BJ (cell line): ENCODE measurements at regions not wholly inside any gene's neighbourhood (a gene's known extent, or its start where the extent isn't known, plus 50 kb on each side); places are given as distances from the start of the nearest gene placed in this dataset.

Experiments
- CTCF ChIA-PET: fragments of 350-600 bp; formaldehyde crosslinking; extraction: SDS; loops from one replicate; lab custom pipeline; 2021; ENCODE audit warnings: antibody characterized with exemption, inconsistent platforms; lab: Yijun Ruan, JAX
- POLR2A ChIA-PET: fragments of 300-600 bp; sonication (Branson Sonifier 250); formaldehyde crosslinking; extraction: SDS; loops from one replicate; lab custom pipeline; 2021; ENCODE audit warnings: antibody characterized with exemption; lab: Charles Lee
- DNase-seq: peaks from one replicate; pipeline ENCODE4 v3.0.0-alpha.2; 2011; ENCODE audit warnings: low read depth
- H3K27me3 ChIP-seq: 2 replicates; pipeline ENCODE4 v1.6.0; 2011; ENCODE audit warnings: low read length; ENCODE audit not compliant: control insufficient read depth, insufficient read depth
- H3K36me3 ChIP-seq: 2 replicates; pipeline ENCODE4 v1.5.1; 2011; ENCODE audit warnings: low read length; ENCODE audit not compliant: control insufficient read depth, insufficient read depth
- H3K4me3 ChIP-seq: 2 replicates; pipeline ENCODE4 v1.5.1; 2011; ENCODE audit warnings: low read depth, mild to moderate bottlenecking, control low read depth, low read length
- TF ChIP-seq, protein P1 (sequence below): IDR thresholded peaks from 2 replicates; pipeline ENCODE4 v1.5.1; 2011; ENCODE audit warnings: low read depth, mild to moderate bottlenecking, control low read depth, inconsistent platforms, low read length, moderate library complexity; ENCODE audit not compliant: insufficient read depth

DNA sequence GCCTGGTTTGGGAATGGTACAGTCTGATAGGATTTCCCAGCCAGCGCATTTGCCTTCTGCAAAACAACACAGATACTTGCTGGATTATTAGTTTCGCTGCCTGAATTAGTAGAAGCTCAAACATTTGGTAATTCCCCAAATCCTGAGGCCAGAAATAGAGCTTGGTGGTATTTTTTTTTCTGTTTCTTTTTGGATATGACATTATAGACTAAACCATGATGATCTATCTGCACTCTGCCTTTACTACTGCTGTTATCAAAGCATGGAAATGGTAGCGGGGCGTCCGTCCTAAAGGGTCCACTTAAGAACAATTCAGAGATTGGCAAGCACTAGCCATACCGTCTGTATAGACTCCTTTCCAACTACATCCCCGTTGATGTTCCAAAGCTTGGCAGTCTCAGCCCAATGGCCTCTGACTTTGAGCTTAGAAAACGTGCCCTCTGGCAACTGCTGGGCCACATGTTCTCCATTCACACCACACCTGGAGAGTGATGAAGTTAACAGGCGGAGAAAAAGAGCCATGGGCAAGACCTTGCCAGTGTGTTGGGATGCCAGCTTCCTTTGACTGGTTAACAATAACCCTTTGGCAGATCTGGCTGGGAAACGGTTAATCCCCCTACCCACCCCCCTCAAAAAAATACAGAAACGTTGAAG is 241.0 kb upstream of the NR2F2 start:
- Histone ChIP-seq H3K36me3 (no peaks in the 10 kb centered on the region), H3K27me3 (no peaks in the 10 kb centered on the region), H3K4me3 (no peak overlapping the region)
- ChIA-PET POLR2A (no interaction called here), CTCF (interaction anchor here (0.6 kb wide), 1 partner anchor 10 kb away, joined by 3 read pairs; no protein-coding TSS in a partner anchor)
- no peak for DNase-seq
- TF ChIP-seq, protein P1, sequence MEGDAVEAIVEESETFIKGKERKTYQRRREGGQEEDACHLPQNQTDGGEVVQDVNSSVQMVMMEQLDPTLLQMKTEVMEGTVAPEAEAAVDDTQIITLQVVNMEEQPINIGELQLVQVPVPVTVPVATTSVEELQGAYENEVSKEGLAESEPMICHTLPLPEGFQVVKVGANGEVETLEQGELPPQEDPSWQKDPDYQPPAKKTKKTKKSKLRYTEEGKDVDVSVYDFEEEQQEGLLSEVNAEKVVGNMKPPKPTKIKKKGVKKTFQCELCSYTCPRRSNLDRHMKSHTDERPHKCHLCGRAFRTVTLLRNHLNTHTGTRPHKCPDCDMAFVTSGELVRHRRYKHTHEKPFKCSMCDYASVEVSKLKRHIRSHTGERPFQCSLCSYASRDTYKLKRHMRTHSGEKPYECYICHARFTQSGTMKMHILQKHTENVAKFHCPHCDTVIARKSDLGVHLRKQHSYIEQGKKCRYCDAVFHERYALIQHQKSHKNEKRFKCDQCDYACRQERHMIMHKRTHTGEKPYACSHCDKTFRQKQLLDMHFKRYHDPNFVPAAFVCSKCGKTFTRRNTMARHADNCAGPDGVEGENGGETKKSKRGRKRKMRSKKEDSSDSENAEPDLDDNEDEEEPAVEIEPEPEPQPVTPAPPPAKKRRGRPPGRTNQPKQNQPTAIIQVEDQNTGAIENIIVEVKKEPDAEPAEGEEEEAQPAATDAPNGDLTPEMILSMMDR, result no peak

DNA sequence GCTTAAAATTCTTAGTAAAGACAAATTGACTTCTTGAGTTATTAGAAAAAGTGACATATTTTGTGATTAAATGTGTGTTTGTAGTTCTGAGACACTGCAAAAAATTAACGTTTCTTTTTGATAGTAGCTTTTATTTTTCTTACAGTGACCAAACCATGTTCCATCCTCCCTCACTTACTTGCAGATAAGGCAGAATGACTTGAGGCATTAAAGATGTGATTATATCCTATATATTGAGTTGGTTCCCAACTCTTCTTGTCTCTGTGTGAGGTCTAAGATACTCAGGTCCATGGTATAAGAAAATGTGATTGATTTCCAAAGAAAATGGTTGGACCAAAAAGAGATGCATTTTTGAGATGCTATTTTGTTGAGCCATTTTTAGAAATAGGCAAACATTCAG is 238.3 kb upstream of the NR2F2 start:
- Histone ChIP-seq H3K27me3 (no peaks in the 10 kb centered on the region), H3K36me3 (no peaks in the 10 kb centered on the region), H3K4me3 (no peak overlapping the region)
- ChIA-PET POLR2A (interaction anchor here (0.6 kb wide), 1 partner anchor 262 kb away, joined by 5 read pairs; no protein-coding TSS in a partner anchor), CTCF (no interaction called here)
- TF ChIP-seq, protein P1, result no peak
- no peak for DNase-seq

DNA sequence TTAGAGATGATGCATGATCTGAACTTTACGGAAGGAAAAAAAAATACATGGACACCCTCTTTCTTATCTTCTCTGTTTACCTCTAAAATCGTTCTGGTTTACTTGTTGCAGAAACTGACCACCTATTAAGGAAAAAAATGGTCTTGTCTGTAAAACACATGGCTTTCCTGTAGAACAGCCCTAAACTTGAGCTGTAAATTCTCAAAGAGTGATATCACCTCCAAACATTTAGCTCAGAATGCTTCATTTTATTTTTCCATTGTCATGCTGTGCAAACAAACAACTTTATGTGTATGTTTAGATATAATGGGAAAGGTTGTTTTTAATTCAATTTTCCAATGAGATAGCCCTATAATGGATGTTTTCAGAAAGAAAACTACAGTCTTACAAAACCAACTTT is 237.4 kb upstream of the NR2F2 start:
- DNase-seq, result peak; percentile 16
- CTCF ChIA-PET, result no interaction called here
- TF ChIP-seq, protein P1, result no peak
- Histone ChIP-seq H3K4me3 (no peak overlapping the region), H3K27me3 (no peaks in the 10 kb centered on the region), H3K36me3 (no peaks in the 10 kb centered on the region)
- POLR2A ChIA-PET, result interaction anchor here (0.6 kb wide), 1 partner anchor 262 kb away, joined by 5 read pairs; no protein-coding TSS in a partner anchor

DNA sequence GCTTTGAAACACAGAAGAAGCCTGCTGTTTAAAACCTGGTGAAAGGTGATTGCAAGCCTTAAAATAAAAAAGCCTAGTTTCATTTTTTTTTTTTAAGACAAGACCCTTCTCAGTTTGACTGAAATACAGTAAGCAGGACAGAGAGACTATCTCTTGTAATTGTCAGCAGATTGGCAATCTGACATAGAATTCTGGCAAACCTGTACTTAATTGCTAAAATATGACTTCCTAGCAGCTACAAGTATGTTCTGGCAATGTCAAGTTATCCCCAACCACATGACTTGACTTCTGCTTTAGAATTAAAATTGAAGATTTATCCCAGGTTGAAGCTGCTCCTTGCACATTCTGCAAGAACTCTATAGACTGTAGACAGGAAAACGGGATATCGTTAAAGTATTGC is 232.8 kb upstream of the NR2F2 start:
- ChIA-PET POLR2A (no interaction called here), CTCF (no interaction called here)
- TF ChIP-seq, protein P1, result no peak
- H3K4me3 ChIP-seq, result no peak overlapping the region
- no peaks in the 10 kb centered on the region for H3K27me3 ChIP-seq
- no peaks in the 10 kb centered on the region for H3K36me3 ChIP-seq
- DNase-seq, result no peak

DNA sequence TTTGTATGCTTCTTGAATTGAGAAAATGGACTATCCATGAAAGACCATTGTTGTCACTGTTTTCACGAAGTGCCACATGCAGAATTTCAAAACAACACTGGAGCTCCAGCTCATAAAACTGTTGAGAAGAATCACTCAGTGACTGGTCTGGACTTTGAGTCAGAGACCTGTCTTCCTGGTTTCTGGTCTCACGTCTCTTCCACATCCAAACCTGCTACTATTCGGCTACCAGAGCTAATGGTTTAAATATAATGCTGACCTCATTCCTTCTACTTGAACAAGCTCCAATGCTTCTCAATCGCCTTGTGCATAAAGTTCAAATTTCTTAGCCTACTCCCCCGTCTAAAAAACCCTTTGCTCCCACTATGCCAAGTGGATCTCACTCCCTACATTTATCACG is 227.9 kb upstream of the NR2F2 start:
- no peak for DNase-seq
- TF ChIP-seq, protein P1, result no peak
- no peak overlapping the region for H3K4me3 ChIP-seq
- ChIA-PET CTCF (no interaction called here), POLR2A (no interaction called here)
- no peaks in the 10 kb centered on the region for H3K27me3 ChIP-seq
- no peaks in the 10 kb centered on the region for H3K36me3 ChIP-seq
